HEK293 (cell line): ENCODE measurements at regions not wholly inside any gene's neighbourhood (a gene's known extent, or its start where the extent isn't known, plus 50 kb on each side); places are given as distances from the start of the nearest gene placed in this dataset.

ENCODE experiments used
- CTCF ChIA-PET: fragments of 350-600 bp; formaldehyde crosslinking; extraction: SDS; loops from one replicate; lab custom pipeline; 2021; ENCODE audit warnings: antibody characterized with exemption; lab: Yijun Ruan, JAX
- POLR2A ChIA-PET: fragments of 300-600 bp; formaldehyde crosslinking; extraction: SDS; loops from one replicate; lab custom pipeline; 2020; ENCODE audit warnings: antibody characterized with exemption, inconsistent platforms; lab: Yijun Ruan, JAX
- H3K27ac ChIP-seq: fragments of 200-500 bp; sonication (Bioruptor generic); 2 replicates; pipeline ENCODE4 v1.5.1; 2014; ENCODE audit warnings: low read depth, low read length, control low read depth, inconsistent platforms; ENCODE audit errors: extremely low read depth
- H3K36me3 ChIP-seq, 2 experiments: fragments of 200-500 bp in 1 of 2; sonication (Bioruptor generic) in 1 of 2; 1 replicate in 1 of 2; 2 replicates in 1 of 2; pipeline ENCODE4 v1.5.1; 2014 to 2017; ENCODE audit warnings: inconsistent platforms in 2 of 2, low read length in 2 of 2; ENCODE audit not compliant: control insufficient read depth in 2 of 2, insufficient read depth in 1 of 2
- H3K4me1 ChIP-seq: fragments of 200-500 bp; sonication (Bioruptor generic); 2 replicates; pipeline ENCODE4 v1.5.1; 2014; ENCODE audit warnings: mild to moderate bottlenecking, low read length, inconsistent platforms; ENCODE audit not compliant: control insufficient read depth, insufficient read depth
- H3K4me3 ChIP-seq: 2 replicates; pipeline ENCODE4 v1.5.1; 2011; ENCODE audit warnings: low read depth, mild to moderate bottlenecking, control low read depth, low read length, moderate library complexity
- H3K9me3 ChIP-seq: fragments of 200-500 bp; sonication (Bioruptor generic); 2 replicates; pipeline ENCODE4 v1.5.1; 2014; ENCODE audit warnings: low read depth, low read length, inconsistent platforms; ENCODE audit not compliant: control insufficient read depth, insufficient read depth
- BCL11A ChIP-seq: fragments of 450-650 bp; formaldehyde crosslinking; IDR thresholded peaks from 2 replicates; pipeline ENCODE4 v1.5.1; 2016; ENCODE audit warnings: low read depth, missing biosample characterization, missing genetic modification characterization
- ZBTB1 ChIP-seq: fragments of 450-650 bp; formaldehyde crosslinking; IDR thresholded peaks from 2 replicates; pipeline ENCODE4 v1.5.1; 2016; ENCODE audit warnings: missing biosample characterization, missing genetic modification characterization
- ZBTB21 ChIP-seq: fragments of 450-650 bp; formaldehyde crosslinking; IDR thresholded peaks from 2 replicates; pipeline ENCODE4 v1.5.1; 2017; ENCODE audit warnings: missing biosample characterization, missing genetic modification characterization
- ZBTB7A ChIP-seq: fragments of 450-650 bp; formaldehyde crosslinking; IDR thresholded peaks from 2 replicates; pipeline ENCODE4 v1.5.1; 2016; ENCODE audit warnings: low read depth, missing biosample characterization, missing genetic modification characterization
- ZNF121 ChIP-seq: fragments of 450-650 bp; formaldehyde crosslinking; IDR thresholded peaks from 2 replicates; pipeline ENCODE4 v1.5.1; 2016; ENCODE audit warnings: missing biosample characterization, missing genetic modification characterization
- ZNF169 ChIP-seq: fragments of 450-650 bp; formaldehyde crosslinking; IDR thresholded peaks from 2 replicates; pipeline ENCODE4 v1.5.1; 2016; ENCODE audit warnings: missing biosample characterization, missing genetic modification characterization
- ZNF19 ChIP-seq: fragments of 450-650 bp; formaldehyde crosslinking; IDR thresholded peaks from 2 replicates; pipeline ENCODE4; 2016; ENCODE audit warnings: missing biosample characterization, missing genetic modification characterization, low read depth
- ZNF37A ChIP-seq: fragments of 450-650 bp; IDR thresholded peaks from 2 replicates; pipeline ENCODE4 v1.5.1; 2018; ENCODE audit warnings: missing biosample characterization, missing genetic modification characterization
- ZNF561 ChIP-seq: fragments of 450-650 bp; IDR thresholded peaks from 2 replicates; pipeline ENCODE4 v1.5.1; 2018; ENCODE audit warnings: missing biosample characterization, missing genetic modification characterization, borderline replicate concordance
- ZNF600 ChIP-seq: fragments of 450-650 bp; formaldehyde crosslinking; IDR thresholded peaks from 2 replicates; pipeline ENCODE4 v1.5.1; 2016; ENCODE audit warnings: missing biosample characterization, missing genetic modification characterization
- ZNF639 ChIP-seq: fragments of 450-650 bp; formaldehyde crosslinking; IDR thresholded peaks from 2 replicates; pipeline ENCODE4 v1.5.1; 2016; ENCODE audit warnings: missing biosample characterization, missing genetic modification characterization
- ZNF792 ChIP-seq: fragments of 450-650 bp; formaldehyde crosslinking; IDR thresholded peaks from 2 replicates; pipeline ENCODE4 v1.5.1; 2016; ENCODE audit warnings: missing biosample characterization, missing genetic modification characterization
- TF ChIP-seq, protein P1 (sequence below): IDR thresholded peaks from 2 replicates; pipeline ENCODE4 v1.6.1; 2011; ENCODE audit warnings: mild to moderate bottlenecking, low read depth, low read length, borderline replicate concordance
- TF ChIP-seq, protein P2 (sequence below): fragments of 450-650 bp; formaldehyde crosslinking; IDR thresholded peaks from 2 replicates; pipeline ENCODE4 v1.5.0; 2017; ENCODE audit warnings: missing biosample characterization, missing genetic modification characterization, borderline replicate concordance
- TF ChIP-seq, protein P3 (sequence below): fragments of 450-650 bp; formaldehyde crosslinking; IDR thresholded peaks from 2 replicates; pipeline ENCODE4 v1.5.1; 2016; ENCODE audit warnings: missing biosample characterization, missing genetic modification characterization
- TF ChIP-seq, protein P4 (sequence below): fragments of 450-650 bp; IDR thresholded peaks from 2 replicates; pipeline ENCODE4 v1.5.1; 2018; ENCODE audit warnings: missing biosample characterization, mild to moderate bottlenecking, missing genetic modification characterization

DNA sequence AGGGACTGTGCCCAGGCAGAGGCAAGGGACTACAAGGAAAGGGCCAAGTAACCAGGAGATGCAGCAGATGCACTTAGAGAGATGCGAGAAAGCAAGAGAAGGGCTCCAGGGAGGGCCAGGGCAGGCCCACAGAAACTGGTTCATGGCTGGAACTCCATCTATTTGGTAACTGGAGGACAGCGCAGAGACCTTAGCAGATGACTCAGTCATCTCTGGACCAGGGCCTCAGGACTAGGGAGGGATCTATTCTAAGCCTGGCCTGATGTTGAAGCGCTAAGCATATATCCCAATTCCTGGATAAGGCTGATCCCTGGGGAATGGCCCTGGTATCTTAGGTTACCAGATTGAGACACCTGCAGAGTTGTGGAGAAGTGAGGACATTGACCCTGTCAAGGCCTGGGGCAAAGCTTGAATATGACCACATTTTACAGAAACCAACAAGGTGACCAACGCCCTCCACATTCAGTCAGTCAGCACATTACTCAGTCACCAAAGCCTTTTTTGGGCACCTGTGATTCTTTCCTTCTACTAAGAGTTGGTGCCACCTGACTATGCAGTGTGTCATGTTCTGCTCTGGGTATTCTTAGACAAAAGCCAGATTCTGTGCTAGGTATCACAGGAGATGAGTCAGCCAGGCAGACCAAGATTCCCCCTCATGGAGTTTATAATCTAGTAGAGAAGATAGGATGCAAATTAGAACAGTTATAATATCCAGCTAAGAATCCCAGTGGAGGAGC lies 68.4 kb upstream of the SLCO3A1 start (continued):
- TF ChIP-seq ZNF639 (tag by site-specific recombination) (no peak), ZNF792 (tag by site-specific recombination) (no peak), BCL11A (tag by site-specific recombination) (no peak), ZNF37A (tag by site-specific recombination) (no peak), ZNF561 (tag by site-specific recombination) (no peak)
- TF ChIP-seq, protein P1, sequence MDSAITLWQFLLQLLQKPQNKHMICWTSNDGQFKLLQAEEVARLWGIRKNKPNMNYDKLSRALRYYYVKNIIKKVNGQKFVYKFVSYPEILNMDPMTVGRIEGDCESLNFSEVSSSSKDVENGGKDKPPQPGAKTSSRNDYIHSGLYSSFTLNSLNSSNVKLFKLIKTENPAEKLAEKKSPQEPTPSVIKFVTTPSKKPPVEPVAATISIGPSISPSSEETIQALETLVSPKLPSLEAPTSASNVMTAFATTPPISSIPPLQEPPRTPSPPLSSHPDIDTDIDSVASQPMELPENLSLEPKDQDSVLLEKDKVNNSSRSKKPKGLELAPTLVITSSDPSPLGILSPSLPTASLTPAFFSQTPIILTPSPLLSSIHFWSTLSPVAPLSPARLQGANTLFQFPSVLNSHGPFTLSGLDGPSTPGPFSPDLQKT = no peak

- ChIA-PET CTCF (interaction anchor here (0.6 kb wide), 1 partner anchor 1677 kb away, joined by 3 read pairs; no protein-coding TSS in a partner anchor), POLR2A (interaction anchor here (0.7 kb wide), 2 partner anchors 867 to 926 kb away, joined by 4 to 7 read pairs; no protein-coding TSS in a partner anchor)
- no peaks in the 10 kb centered on the region for H3K9me3 ChIP-seq
- no peak overlapping the region for H3K4me3 ChIP-seq
- TF ChIP-seq ZNF600 (tag by site-specific recombination) = no peak
- TF ChIP-seq ZNF19 (tag by site-specific recombination) = no peak
- no peak for TF ChIP-seq ZBTB21
- TF ChIP-seq ZNF169 (tag by site-specific recombination) = no peak
- TF ChIP-seq, all 188 proteins: peak for 0
- Histone ChIP-seq H3K36me3 (no peaks in the 10 kb centered on the region), H3K27ac (no peak overlapping the region), H3K4me1 (no peaks in the 10 kb centered on the region)
Measured at GRCh38 chr15:91787198-91787597, 66.3 kb upstream of the SLCO3A1 start.

GRCh38 chr15:91789136-91789535 lies 64.4 kb upstream of the SLCO3A1 start:
- Histone ChIP-seq H3K36me3 (no peaks in the 10 kb centered on the region), H3K27ac (no peak overlapping the region), H3K9me3 (no peaks in the 10 kb centered on the region), H3K4me3 (no peak overlapping the region), H3K4me1 (no peaks in the 10 kb centered on the region)
- ChIA-PET POLR2A (no interaction called here), CTCF (no interaction called here)
- TF ChIP-seq, protein P2, sequence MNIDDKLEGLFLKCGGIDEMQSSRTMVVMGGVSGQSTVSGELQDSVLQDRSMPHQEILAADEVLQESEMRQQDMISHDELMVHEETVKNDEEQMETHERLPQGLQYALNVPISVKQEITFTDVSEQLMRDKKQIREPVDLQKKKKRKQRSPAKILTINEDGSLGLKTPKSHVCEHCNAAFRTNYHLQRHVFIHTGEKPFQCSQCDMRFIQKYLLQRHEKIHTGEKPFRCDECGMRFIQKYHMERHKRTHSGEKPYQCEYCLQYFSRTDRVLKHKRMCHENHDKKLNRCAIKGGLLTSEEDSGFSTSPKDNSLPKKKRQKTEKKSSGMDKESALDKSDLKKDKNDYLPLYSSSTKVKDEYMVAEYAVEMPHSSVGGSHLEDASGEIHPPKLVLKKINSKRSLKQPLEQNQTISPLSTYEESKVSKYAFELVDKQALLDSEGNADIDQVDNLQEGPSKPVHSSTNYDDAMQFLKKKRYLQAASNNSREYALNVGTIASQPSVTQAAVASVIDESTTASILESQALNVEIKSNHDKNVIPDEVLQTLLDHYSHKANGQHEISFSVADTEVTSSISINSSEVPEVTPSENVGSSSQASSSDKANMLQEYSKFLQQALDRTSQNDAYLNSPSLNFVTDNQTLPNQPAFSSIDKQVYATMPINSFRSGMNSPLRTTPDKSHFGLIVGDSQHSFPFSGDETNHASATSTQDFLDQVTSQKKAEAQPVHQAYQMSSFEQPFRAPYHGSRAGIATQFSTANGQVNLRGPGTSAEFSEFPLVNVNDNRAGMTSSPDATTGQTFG (tag by site-specific recombination) = no peak
- TF ChIP-seq, protein P3, sequence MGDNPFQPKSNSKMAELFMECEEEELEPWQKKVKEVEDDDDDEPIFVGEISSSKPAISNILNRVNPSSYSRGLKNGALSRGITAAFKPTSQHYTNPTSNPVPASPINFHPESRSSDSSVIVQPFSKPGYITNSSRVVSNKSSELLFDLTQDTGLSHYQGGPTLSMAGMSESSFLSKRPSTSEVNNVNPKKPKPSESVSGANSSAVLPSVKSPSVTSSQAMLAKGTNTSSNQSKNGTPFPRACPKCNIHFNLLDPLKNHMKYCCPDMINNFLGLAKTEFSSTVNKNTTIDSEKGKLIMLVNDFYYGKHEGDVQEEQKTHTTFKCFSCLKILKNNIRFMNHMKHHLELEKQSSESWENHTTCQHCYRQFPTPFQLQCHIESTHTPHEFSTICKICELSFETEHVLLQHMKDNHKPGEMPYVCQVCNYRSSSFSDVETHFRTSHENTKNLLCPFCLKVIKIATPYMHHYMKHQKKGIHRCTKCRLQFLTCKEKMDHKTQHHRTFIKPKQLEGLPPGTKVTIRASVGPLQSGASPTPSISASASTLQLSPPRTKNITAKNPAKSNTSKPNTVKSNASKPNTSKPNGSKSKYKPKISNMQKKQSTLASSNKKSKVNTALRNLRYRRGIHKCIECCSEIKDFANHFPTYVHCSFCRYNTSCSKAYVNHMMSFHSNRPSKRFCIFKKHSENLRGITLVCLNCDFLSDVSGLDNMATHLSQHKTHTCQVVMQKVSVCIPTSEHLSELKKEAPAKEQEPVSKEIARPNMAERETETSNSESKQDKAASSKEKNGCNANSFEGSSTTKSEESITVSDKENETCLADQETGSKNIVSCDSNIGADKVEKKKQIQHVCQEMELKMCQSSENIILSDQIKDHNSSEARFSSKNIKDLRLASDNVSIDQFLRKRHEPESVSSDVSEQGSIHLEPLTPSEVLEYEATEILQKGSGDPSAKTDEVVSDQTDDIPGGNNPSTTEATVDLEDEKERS = no peak
- no peak for TF ChIP-seq ZBTB1 (tag by site-specific recombination)
- TF ChIP-seq, protein P4, sequence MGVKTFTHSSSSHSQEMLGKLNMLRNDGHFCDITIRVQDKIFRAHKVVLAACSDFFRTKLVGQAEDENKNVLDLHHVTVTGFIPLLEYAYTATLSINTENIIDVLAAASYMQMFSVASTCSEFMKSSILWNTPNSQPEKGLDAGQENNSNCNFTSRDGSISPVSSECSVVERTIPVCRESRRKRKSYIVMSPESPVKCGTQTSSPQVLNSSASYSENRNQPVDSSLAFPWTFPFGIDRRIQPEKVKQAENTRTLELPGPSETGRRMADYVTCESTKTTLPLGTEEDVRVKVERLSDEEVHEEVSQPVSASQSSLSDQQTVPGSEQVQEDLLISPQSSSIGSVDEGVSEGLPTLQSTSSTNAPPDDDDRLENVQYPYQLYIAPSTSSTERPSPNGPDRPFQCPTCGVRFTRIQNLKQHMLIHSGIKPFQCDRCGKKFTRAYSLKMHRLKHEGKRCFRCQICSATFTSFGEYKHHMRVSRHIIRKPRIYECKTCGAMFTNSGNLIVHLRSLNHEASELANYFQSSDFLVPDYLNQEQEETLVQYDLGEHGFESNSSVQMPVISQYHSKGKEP (tag by site-specific recombination) = no peak
- TF ChIP-seq ZBTB7A (tag by site-specific recombination) = no peak
- TF ChIP-seq ZNF121 (tag by site-specific recombination) = no peak
